HepG2 (cell line): ENCODE measurements at regions not wholly inside any gene's neighbourhood (a gene's known extent, or its start where the extent isn't known, plus 50 kb on each side); places are given as distances from the start of the nearest gene placed in this dataset.
"Not testable (repeated sequence)": the region's sequence is repeated elsewhere in the genome, so short reads cannot be mapped to it uniquely, and the experiment has no call there.

Source experiments
- JUN ChIP-seq: sonication (generic); formaldehyde crosslinking; IDR thresholded peaks from 2 replicates; pipeline ENCODE4 v1.4.0; 2020; ENCODE audit warnings: mild to moderate bottlenecking, missing genetic modification reagents
- MTA1 ChIP-seq: sonication (generic); formaldehyde crosslinking; IDR thresholded peaks from 2 replicates; pipeline ENCODE4 v1.4.0; 2020; ENCODE audit warnings: missing genetic modification reagents, mild to moderate bottlenecking, borderline replicate concordance
- ONECUT2 ChIP-seq: sonication (generic); formaldehyde crosslinking; IDR thresholded peaks from 2 replicates; pipeline ENCODE4 v1.4.0; 2020; ENCODE audit warnings: missing genetic modification reagents

GRCh38 chr4:81580994-81581374 is 109.3 kb upstream of the RASGEF1B start:
- not testable (repeated sequence) for TF ChIP-seq JUN (CRISPR knock-in tag); MTA1; ONECUT2 (CRISPR knock-in tag)
